ENCODE measurements at regions not wholly inside any gene's neighbourhood (a gene's known extent, or its start where the extent isn't known, plus 50 kb on each side); places are given as distances from the start of the nearest gene placed in this dataset.
"Not testable (repeated sequence)": the region's sequence is repeated elsewhere in the genome, so short reads cannot be mapped to it uniquely, and the experiment has no call there.

DNA sequence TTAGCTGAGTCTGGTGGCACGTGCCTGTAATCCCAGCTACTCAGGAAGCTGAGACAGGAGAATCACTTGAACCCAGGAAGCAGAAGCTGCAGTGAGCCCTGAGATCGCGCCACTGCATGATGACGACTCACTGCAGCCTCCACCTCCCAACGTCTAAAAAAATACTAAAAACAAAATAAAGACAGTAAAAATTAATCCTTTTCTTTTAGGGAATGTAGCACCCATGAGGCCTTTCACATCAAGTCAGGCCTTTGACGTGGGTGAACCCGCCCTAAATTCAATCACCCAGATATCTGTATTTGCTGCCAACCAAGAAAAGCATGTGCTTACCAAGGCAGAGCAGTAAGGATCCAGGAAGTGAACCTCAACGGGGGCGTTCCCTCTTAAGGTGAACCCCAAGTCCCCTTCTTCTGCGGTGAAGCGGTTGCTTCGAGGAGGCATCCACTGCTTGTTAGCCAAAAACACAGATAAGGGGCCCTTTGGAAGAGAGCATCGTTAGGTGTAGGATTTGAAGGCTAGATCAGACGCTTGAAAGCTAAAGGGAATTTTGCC is 301.2 kb downstream of the GOLGA6L6 start:
- intact Hi-C loops (cut with micrococcal nuclease): not testable (repeated sequence)

DNA sequence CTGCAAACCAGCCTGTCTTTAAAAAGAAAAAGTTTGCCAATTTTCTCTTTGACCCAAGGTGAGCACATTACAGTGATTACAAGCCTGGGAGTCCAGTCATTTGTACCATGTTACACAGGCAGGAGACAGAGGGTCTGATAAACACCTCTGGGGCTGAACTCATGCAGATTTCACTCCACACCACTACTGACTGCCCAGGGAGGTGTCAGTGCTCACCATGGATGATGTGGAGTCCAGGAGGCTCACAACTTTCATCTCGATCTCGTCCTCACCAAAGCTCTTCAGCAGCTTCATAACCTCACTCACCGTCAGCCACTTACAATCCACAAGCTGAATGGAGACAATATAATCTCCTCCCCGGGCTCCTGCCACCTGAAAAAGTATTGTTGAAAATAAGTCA is 302.4 kb downstream of the GOLGA6L6 start:
- intact Hi-C loops (cut with micrococcal nuclease): not testable (repeated sequence)

DNA sequence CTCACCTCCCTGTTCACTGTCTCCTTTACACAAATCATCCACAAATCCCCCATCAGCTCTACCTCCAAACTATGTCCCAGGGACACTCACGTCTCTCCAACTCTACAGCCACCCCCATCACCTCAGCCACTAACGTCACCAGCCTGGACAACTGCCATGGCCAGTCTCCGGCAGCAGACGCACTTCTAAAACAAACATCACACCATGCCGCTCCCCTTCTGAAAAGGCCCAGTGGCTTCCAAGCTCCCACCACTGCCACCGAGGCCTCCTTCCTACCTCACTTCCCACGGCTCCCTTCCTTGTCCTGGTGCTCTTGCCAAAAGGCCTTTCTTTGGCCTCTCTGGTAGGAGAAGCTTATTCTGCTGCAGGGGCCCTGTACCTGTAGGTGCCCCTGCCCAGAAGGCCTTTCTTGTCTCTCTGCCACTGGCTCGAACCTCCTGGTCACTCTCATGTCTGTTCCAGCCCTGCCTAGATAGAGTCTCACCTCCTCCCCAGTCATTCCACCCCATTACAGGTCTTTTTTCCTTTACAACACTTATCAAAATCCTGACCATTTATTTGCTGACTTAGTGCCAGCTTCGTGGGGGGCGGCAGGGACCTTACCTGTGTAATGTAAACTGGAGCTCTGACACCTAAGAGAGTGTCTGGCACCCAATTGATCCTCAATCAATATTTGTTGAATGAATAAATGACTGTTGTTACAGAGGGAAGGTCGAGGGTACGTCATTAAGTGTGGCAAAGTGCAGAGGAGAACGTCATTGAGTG is 304.2 kb downstream of the GOLGA6L6 start:
- intact Hi-C loops (cut with micrococcal nuclease): not testable (repeated sequence)

DNA sequence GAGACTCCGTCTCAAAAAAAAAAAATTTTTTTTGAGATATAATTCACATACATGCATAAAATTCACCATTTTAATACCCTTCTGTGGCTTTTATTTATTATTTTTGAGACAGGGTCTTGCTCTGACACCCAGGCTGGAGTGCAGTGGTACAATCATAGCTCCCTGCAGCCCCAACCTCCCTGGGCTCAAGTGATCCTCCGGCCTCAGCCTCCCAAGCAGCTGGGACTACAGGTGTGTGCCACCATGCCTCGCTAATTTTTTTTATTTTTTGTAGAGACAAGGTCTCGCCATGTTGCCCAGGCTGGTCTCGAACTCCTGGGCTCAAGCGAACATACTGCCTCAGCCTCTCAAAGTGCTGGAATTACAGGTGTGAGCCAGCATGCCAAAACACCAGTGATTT is 305.9 kb downstream of the GOLGA6L6 start:
- intact Hi-C loops (cut with micrococcal nuclease): not testable (repeated sequence)

DNA sequence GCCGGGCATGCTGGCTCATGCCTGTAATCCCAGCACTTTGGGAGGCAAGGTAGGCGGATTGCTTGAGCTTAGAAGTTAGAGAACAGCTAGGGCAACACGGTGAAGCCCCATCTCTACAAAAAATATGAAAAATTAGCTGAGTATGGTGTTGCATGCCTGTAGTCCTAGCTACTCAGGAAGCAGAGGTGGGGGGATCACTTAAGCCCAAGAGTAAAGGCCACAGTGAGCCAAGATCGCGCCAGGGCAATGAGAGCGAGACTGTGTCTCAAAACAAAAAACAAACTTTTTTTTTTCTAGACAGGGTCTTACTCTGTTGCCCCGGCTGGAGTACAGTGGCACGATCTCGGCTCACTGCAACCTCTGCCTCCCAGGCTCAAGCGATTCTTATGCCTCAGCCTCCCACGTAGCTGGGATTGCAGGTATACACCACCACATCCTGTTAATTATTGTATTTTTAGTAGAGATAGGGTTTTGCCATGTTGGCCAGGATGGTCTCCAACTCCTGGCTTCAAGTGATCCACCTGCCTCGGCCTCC is 307.5 kb downstream of the GOLGA6L6 start:
- intact Hi-C loops (cut with micrococcal nuclease): not testable (repeated sequence)

DNA sequence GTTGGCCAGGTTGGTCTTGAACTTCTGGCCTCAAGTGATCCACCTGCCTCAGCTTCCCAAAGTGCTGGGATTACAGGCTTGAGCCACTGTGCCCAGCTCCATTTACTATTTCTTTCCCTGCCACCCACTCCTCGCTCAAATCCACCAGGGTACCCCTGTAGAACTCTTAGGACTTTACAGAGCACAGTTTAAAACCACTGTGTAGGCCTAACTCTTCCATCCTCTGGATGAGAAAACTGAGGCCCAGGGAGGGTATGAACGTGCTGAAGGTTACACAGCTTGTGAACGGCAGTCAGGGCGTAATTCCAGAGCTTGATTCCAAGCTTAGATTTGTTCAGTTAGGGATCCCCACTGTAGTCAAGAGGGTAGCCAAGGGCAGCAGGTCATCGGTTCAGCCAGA is 309.1 kb downstream of the GOLGA6L6 start:
- intact Hi-C loops (cut with micrococcal nuclease): not testable (repeated sequence)

DNA sequence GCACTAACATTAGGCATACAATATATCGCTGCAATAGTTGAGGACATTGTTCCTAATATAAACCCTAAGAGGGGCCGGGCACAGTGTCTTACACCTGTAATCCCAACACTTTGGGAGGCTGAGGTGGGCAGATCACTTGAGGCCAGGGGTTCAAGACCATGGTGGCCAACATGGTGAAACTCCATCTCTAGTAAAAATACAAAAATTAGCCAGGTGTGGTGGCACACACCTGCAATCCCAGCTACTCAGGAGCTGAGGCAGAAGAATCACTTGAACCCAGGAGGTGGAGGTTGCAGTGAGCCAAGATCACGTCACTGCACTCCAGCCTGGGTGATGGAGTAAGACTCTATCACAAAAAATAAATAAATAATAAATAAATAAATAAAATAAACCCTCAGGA is 310.9 kb downstream of the GOLGA6L6 start:
- intact Hi-C loops (cut with micrococcal nuclease): not testable (repeated sequence)

DNA sequence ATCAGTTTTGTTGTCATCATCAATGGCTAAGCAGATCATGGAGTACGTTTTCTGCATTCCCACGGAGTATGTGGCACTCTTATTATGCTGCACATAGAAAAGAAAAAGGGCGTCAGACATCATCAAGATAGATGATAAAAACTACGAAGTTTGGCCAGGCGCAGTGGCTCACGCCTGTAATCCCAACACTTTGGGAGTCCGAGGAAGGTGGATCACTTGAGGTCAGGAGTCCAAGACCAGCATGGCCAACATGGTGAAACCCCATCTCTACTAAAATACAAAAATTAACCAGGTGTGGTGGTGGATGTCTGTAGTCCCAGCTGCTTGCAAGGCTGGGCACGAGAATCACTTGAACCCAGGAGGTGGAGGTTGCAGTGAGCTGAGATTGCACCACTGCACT is 312.8 kb downstream of the GOLGA6L6 start:
- intact Hi-C loops (cut with micrococcal nuclease): not testable (repeated sequence)

DNA sequence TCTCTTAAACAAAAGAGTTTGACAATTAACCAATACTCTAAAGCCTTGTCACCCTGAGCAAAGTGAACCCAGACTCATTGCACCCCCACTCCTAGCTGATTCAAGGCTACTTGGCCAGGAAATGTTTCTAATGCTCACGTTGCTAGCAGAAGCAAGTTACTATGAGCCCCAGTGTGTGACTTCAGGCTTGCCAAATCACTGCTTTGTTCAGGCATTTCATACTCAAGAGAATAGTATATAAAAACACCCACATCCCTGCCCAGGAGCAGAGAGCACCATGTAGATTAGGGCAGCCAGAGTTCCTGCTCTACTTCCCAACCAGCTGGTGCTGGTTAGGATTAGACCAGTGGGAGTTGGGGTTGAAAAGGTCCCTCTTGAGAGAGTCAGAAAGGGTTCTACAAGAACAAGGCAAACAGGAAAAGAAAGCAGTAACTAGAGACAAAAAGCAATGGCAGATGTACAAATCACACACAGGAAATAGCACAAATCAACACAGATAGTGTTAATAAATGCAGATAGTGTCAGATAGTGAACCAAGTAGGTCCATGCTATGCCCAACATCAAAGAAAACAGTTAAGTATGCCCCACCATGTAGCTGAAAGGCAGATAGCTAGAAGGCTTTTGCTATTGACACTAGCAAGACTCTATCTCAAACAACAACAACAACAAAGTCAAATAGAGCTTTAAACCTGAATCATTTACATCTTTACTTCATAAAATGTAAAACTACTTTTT is 314.3 kb downstream of the GOLGA6L6 start:
- intact Hi-C loops (cut with micrococcal nuclease): not testable (repeated sequence)

DNA sequence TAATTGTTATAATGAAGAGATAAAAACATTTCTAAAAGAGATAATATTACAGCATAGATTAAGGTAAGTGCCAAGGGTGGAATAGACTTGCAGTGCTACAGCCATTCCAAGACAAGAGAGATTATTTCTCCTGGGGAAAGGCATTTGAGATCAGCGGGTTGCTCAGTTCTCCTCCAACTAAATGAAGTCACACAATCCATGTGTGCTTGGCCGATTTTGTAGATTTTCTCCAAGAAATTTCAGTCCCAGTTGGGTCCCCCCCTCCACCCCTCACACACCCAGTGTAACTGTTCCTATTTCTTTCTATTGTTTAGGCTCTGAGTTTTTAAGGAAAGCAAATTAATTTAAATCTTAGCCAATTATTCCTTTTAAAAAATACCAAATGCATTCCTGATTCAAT is 315.1 kb downstream of the GOLGA6L6 start:
- intact Hi-C loops (cut with micrococcal nuclease): not testable (repeated sequence)

DNA sequence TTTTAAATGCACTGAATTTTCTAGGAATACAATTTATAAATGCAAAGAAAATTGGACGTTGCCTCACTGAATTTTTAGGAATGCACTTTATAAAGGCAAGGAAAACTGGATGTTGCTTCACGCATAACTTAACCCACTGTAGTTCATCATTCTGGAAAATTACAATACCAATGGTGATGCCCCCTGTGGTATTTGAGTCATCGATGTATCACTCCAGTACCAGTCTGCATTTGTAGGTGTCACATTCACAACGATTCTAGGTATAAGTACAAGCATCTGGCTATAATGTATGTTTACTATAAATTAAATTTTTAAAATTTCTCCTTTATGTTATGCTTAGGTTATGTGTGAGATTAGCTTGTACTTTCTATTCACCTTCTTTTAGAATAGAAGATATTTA is 320.5 kb downstream of the GOLGA6L6 start:
- intact Hi-C loops (cut with micrococcal nuclease): loop anchor here (5.0 kb wide), 1 partner anchor 46 kb away; no protein-coding TSS in a partner anchor

DNA sequence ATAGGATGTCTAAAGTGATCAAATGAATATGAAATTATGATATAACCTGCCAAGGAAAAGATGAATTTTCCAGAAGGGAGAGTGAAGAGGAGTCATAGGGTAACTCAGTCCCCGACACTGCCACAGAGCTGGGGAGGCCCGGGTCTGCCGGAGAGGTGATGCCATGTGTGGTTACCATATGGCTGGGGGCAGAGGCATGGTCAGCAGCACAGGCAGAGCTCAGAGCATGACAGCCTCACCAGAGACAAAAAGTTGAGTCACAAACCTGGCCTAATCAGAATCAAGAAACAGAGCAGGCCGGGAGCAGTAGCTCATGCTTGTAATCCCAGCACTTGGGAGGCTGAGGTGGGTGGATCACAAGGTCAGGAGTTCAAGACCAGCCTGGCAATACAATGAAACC is 322.4 kb downstream of the GOLGA6L6 start:
- intact Hi-C loops (cut with micrococcal nuclease): not testable (repeated sequence)

DNA sequence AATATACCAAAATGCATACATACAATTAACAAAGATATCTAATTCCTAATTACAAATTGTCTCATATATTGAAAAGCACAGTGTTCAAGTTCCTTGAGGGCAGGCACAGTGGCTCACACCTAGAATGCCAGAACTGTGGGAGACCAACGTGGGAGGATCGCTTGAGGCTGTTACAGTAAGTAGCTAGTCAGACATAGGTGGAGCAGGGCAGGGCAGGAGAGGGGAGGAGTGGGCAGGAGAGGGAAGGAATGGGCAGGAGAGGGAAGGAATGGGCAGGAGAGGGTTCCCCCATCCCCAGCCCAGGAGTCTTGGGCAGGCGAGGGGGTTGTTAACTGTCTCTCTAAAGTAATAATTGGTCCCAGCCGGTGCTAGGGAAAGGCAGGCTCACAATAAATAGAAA is 325.9 kb downstream of the GOLGA6L6 start:
- intact Hi-C loops (cut with micrococcal nuclease): not testable (repeated sequence)

DNA sequence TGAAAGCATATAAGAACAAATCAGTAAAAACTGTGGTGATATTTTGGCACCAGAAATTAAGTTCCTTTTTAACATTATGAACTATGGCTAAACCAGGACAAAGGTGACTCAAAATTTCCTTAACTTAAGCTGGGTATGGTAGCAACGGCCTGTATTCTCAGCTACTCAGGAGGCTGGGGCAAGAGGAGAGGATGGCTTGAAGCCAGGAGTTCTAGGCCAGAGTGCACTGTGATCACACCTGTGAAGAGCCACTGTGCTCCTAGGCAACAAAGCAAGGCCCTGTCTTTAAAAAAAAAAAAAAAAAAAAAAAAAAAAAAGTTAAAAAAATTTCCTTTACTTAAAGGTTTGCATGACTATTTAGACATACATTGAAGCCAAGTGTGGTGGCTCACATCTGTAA is 327.5 kb downstream of the GOLGA6L6 start:
- intact Hi-C loops (cut with micrococcal nuclease): not testable (repeated sequence)

DNA sequence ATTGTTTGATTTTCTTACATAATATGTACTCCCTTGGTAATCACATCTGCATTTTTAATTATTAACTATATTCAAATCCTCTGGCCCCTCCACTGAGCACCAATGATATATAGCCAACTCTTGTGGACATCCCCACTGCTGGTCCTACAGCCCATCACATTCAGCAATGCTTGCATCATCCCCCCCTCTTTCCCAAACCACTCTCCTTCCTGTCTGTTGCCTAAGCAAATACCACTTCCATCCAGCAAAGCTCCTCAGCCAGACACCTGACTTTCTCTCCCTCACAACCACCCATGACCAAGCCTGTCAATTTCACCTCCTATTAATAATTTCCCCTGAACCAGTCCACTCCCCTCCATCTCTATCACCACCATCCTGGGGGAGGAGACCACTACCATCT is 330.1 kb downstream of the GOLGA6L6 start:
- intact Hi-C loops (cut with micrococcal nuclease): not testable (repeated sequence)

DNA sequence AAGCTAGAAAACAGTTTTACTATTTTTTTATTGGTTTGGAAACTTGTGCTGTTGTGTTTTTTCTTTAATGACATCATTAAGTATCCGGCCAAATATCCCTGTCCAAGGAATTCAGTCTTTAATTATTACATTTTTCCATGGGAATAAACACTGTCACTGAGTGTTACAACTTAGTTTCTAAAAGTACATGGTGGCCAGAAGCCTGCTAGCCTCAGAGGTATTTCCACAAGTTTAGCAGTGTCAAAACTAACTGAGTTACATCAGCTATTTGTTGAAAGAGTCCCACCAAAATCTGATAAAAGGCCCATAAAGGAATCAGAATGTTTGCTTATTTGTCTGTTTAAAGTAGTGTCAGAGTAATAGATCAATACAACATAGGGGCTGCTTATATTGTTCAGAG is 331.6 kb downstream of the GOLGA6L6 start:
- intact Hi-C loops (cut with micrococcal nuclease): not testable (repeated sequence)

DNA sequence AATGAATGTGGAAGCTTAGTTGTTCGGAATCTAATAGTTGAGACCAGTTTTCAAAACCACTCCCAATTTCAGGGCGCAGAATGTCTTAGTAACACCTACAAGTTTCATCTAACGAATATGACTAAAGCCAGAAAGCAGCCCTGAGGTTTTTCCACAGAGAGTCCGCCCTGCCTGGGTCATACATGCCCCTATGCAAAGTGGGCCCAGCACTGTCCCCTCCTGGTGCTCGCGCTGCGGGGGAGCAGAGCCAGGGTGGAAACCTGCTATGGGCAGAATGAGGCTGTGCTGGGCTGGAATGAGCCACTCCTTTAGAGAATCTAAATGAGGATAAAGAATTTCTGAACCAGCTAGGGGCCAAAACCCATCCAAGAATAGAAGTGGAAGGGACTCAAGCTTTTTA is 334.0 kb downstream of the GOLGA6L6 start:
- intact Hi-C loops (cut with micrococcal nuclease): not testable (repeated sequence)

DNA sequence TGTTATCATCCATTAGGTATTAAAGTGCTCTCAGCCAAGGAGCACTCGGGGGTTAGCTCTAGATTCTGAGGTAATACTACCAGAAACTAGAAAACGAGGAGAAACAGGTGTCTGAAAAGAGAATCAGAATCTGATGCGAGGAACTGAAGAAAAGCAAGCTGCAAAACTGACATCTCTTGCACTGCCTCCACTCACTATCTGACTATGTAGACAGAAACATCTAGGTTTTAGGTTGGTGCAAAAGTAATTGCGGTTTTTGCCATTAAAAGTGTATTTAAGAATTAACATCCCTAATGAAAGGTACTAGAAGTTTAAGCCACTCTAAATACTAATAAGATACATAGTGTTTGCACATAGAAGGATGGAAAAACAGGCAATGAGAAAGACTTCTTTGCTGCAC is 334.4 kb downstream of the GOLGA6L6 start:
- intact Hi-C loops (cut with micrococcal nuclease): not testable (repeated sequence)

DNA sequence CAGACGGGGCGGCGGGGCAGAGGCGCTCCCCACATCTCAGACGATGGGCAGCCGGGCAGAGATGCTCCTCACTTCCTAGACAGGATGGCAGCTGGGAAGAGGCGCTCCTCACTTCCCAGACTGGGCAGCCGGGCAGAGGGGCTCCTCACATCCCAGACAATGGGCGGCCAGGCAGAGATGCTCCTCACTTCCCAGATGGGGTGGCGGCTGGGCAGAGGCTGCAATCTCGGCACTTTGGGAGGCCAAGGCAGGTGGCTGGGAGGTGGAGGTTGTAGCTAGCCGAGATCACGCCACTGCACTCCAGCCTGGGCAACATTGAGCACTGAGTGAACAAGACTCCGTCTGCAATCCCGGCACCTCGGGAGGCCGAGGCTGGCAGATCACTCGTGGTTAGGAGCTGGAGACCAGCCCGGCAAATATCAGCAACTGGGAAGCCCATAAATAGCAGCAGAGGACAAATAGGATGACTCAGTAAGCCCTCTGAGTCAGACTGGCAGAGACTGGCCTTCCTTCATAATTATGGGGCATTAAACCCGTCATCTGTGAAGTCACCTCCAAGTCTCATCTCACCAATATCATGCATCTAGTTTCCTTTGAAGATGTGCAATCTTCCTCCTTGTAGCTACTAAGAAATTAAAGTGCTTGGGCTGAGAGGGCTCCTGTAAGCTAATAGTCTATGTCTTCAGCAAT is 337.3 kb downstream of the GOLGA6L6 start:
- intact Hi-C loops (cut with micrococcal nuclease): not testable (repeated sequence)

DNA sequence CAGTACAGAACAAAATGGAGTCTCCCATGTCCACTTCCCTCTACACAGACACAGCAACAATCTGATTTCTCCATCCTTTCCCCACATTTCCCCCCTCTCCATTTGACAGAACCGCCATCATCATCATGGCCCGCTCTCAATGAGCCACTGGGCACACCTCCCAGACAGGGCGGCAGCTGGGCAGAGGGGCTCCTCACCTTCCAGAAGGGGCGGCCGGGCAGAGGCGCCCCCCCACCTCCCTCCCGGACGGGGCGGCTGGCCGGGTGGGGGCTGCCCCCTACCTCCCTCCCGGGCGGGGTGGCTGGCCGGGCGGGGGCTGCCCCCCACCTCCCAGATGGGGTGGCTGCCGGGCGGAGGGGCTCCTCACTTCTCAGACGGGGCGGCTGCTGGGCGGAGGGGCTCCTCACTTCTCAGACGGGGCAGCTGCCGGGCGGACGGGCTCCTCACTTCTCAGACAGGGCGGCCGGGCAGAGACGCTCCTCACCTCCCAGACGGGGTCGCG is 337.9 kb downstream of the GOLGA6L6 start:
- intact Hi-C loops (cut with micrococcal nuclease): not testable (repeated sequence)

DNA sequence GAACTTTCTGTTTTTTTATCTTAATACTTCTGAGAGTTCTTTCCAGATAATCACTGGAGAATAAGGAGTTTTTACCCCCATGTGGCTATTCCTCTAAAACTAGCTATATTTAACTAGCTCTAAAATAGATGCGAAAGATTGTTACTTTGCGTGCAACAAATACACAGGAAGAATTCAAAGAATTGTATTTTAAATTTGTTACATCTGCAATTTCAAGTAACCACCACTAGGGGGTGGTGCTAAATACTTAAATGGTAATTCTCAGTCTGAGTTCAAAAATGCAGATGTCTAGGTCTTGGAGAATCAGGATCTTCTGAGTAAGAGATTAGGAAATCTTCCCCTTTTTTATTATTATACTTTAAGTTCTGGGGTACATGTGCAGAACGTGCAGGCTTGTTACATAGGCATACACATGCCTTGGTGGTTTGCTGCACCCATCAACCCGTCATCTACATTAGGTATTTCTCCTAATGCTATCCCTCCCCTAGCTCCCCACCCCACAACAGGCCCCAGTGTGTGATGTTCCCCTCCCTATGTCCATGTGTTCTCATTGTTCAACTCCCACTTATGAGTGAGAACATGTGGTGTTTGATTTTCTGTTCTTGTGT is 346.9 kb downstream of the GOLGA6L6 start:
- intact Hi-C loops (cut with micrococcal nuclease): not testable (repeated sequence)
